ENCODE measurements at regions not wholly inside any gene's neighbourhood (a gene's known extent, or its start where the extent isn't known, plus 50 kb on each side); places are given as distances from the start of the nearest gene placed in this dataset.

- Histone ChIP-seq H3K9me3 (no peaks in the 10 kb centered on the region), H3K4me3 (no peak overlapping the region), H3K27me3 (no peaks in the 10 kb centered on the region), H3K27ac (no peak overlapping the region), H3K4me1 (ENCODE audit: insufficient read depth) (no peaks in the 10 kb centered on the region), H3K36me3 (no peaks in the 10 kb centered on the region)
- 88 to 93% (median 92%) methylated on average over 5 of the region's 5 CpGs for WGBS, 3 donors
- DNase-seq: no peak
- TF ChIP-seq POLR2A (IDR thresholded peaks at IDR 0.05) (no peak), EP300 (IDR thresholded peaks at IDR 0.05) (no peak)
- TF ChIP-seq, protein P1, sequence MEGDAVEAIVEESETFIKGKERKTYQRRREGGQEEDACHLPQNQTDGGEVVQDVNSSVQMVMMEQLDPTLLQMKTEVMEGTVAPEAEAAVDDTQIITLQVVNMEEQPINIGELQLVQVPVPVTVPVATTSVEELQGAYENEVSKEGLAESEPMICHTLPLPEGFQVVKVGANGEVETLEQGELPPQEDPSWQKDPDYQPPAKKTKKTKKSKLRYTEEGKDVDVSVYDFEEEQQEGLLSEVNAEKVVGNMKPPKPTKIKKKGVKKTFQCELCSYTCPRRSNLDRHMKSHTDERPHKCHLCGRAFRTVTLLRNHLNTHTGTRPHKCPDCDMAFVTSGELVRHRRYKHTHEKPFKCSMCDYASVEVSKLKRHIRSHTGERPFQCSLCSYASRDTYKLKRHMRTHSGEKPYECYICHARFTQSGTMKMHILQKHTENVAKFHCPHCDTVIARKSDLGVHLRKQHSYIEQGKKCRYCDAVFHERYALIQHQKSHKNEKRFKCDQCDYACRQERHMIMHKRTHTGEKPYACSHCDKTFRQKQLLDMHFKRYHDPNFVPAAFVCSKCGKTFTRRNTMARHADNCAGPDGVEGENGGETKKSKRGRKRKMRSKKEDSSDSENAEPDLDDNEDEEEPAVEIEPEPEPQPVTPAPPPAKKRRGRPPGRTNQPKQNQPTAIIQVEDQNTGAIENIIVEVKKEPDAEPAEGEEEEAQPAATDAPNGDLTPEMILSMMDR (IDR thresholded peaks at IDR 0.05): no peak
- intact Hi-C loops (cut with DNase I): no loop called here
Measured at GRCh38 chr5:174220417-174220816, 174.9 kb downstream of the NSG2 start.

GRCh38 chr5:174221436-174221835 is 175.9 kb downstream of the NSG2 start:
- no peaks in the 10 kb centered on the region for H3K4me1 ChIP-seq (ENCODE audit: insufficient read depth)
- intact Hi-C loops (cut with DNase I): no loop called here
- no peaks in the 10 kb centered on the region for H3K36me3 ChIP-seq
- H3K27ac ChIP-seq: no peak overlapping the region
- H3K4me3 ChIP-seq: no peak overlapping the region
- H3K9me3 ChIP-seq: no peaks in the 10 kb centered on the region
- 59 to 69% (median 60%) methylated on average over 2 of the region's 2 CpGs for WGBS, 3 donors
- DNase-seq: no peak
- TF ChIP-seq, protein P1 (IDR thresholded peaks at IDR 0.05): no peak
- TF ChIP-seq POLR2A (IDR thresholded peaks at IDR 0.05): no peak
- TF ChIP-seq EP300 (IDR thresholded peaks at IDR 0.05): no peak
- H3K27me3 ChIP-seq: no peaks in the 10 kb centered on the region

DNA sequence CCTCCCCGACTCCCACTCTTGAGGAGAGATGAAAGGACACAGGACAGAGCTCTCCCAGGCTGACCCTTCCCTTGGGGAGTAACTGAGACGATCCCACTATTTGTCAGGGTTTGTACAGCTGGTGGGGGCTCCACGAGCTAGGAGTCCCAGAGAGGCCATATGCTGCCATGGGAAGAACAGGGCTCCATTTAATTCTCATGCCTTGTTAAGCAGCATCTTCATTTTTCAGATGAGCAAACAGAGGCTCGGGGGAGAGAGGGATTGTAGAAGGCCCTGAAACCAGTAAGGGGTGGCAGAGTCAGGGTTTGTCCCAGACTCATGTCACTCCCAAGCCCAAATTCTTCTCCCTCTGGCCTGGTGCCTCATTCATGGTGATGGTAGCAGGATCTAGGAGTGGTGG is 176.4 kb downstream of the NSG2 start:
- Histone ChIP-seq H3K4me1 (ENCODE audit: insufficient read depth) (no peaks in the 10 kb centered on the region), H3K4me3 (no peak overlapping the region), H3K27ac (no peak overlapping the region), H3K36me3 (no peaks in the 10 kb centered on the region), H3K9me3 (no peaks in the 10 kb centered on the region), H3K27me3 (no peaks in the 10 kb centered on the region)
- intact Hi-C loops (cut with DNase I): no loop called here
- no peak for DNase-seq
- no peak for TF ChIP-seq POLR2A (IDR thresholded peaks at IDR 0.05)
- TF ChIP-seq, protein P1 (IDR thresholded peaks at IDR 0.05): no peak
- no peak for TF ChIP-seq EP300 (IDR thresholded peaks at IDR 0.05)
- WGBS, 3 donors: 76 to 82% (median 82%) methylated on average over 4 of the region's 4 CpGs

DNA sequence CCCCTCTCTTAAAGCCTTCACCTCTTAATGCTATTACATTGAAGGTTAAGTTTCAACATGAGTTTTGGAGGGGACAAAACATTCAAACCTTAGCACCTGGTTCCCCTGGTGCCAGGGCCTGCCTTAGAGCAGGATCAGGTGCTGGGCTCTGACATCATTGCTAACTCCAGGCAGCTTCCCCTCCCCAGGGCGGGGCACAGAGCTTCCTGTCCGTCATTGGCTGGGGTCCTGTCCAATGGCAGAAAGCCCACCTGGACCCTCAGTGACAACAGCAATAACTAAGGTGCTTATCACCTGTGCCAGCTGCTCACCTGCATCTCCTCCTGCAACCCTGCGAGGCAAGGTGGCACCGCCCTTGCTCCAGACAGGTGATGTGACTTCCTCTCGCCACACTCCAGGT is 177.4 kb downstream of the NSG2 start:
- no peak overlapping the region for H3K27ac ChIP-seq
- 87 to 94% (median 90%) methylated on average over 5 of the region's 5 CpGs for WGBS, 3 donors
- H3K4me1 ChIP-seq (ENCODE audit: insufficient read depth): no peaks in the 10 kb centered on the region

More for the DNA sequence above, 177.4 kb downstream of the NSG2 start:
- no peaks in the 10 kb centered on the region for H3K27me3 ChIP-seq
- intact Hi-C loops (cut with DNase I): no loop called here
- TF ChIP-seq, protein P1 (IDR thresholded peaks at IDR 0.05): no peak
- TF ChIP-seq EP300 (IDR thresholded peaks at IDR 0.05): no peak
- no peak for TF ChIP-seq POLR2A (IDR thresholded peaks at IDR 0.05)
- H3K4me3 ChIP-seq: no peak overlapping the region
- no peak for DNase-seq
- no peaks in the 10 kb centered on the region for H3K36me3 ChIP-seq
- no peaks in the 10 kb centered on the region for H3K9me3 ChIP-seq
